OCI-LY7 (cell line): ENCODE measurements at regions not wholly inside any gene's neighbourhood (a gene's known extent, or its start where the extent isn't known, plus 50 kb on each side); places are given as distances from the start of the nearest gene placed in this dataset.

Experiments
- CTCF ChIP-seq: fragments of 200-600 bp; sonication (generic); conservative IDR thresholded peaks from 2 replicates; pipeline ENCODE4 v1.5.1; 2014; ENCODE audit warnings: mild to moderate bottlenecking, antibody characterized with exemption, low read length, moderate library complexity, mixed read lengths
- EZH2phosphoT487 ChIP-seq: fragments of 200-600 bp; sonication (generic); IDR thresholded peaks from 2 replicates; pipeline ENCODE4 v1.6.1; 2018; ENCODE audit warnings: low read depth, borderline replicate concordance, mild to moderate bottlenecking, mixed run types, antibody characterized with exemption, low read length, moderate library complexity, mixed read lengths

- TF ChIP-seq CTCF (no peak), EZH2phosphoT487 (no peak)
These were observed 634.4 kb upstream of the AADAT start for GRCh38 chr4:170724191-170724590.
